Lung (tissue), 11 donors: ENCODE measurements at regions not wholly inside any gene's neighbourhood (a gene's known extent, or its start where the extent isn't known, plus 50 kb on each side); places are given as distances from the start of the nearest gene placed in this dataset.

Source experiments
- ATAC-seq: fragments of 200-7000 bp; cut with Tn5 transposase; one replicate; pipeline ENCODE4 v1.9.1; 2020; ENCODE audit warnings: moderate number of reproducible peaks; ENCODE audit not compliant: insufficient read depth, low FRiP score
- DNase-seq, 3 donors: peaks; one replicate each; pipeline ENCODE4 v3.0.0-alpha.2; 2013 to 2017
- H3K27ac ChIP-seq, 2 donors: one replicate each; pipeline ENCODE4 v1.5.1; 2013; ENCODE audit warnings: mild to moderate bottlenecking in 2 of 2, moderate library complexity in 2 of 2, control low read depth in 1 of 2, inconsistent platforms in 1 of 2, low read depth in 1 of 2, low read length in 1 of 2
- H3K27me3 ChIP-seq, 3 donors: one replicate each; pipeline ENCODE4 v1.5.1; 2013; ENCODE audit warnings: low read length in 2 of 3; ENCODE audit not compliant: control insufficient read depth in 3 of 3, insufficient read depth in 3 of 3
- H3K36me3 ChIP-seq, 4 donors: one replicate each; pipeline ENCODE4 v1.5.1; 2013; ENCODE audit warnings: low read length in 4 of 4, mild to moderate bottlenecking in 1 of 4, moderate library complexity in 1 of 4; ENCODE audit not compliant: control insufficient read depth in 4 of 4, insufficient read depth in 4 of 4
- H3K4me1 ChIP-seq, 5 donors: one replicate each; pipeline ENCODE4 v1.5.1; 2013; ENCODE audit warnings: low read length in 5 of 5, mild to moderate bottlenecking in 2 of 5, moderate library complexity in 1 of 5; ENCODE audit not compliant: control insufficient read depth in 5 of 5, insufficient read depth in 5 of 5
- H3K4me3 ChIP-seq: one replicate; pipeline ENCODE4 v1.5.1; 2013; ENCODE audit warnings: mild to moderate bottlenecking, control low read depth, moderate library complexity
- H3K9ac ChIP-seq, 2 donors: one replicate each; pipeline ENCODE4 v1.5.1; 2013; ENCODE audit warnings: low read length in 2 of 2, control low read depth in 1 of 2; ENCODE audit not compliant: insufficient read depth in 1 of 2
- H3K9me3 ChIP-seq, 4 donors: one replicate each; pipeline ENCODE4 v1.5.1; 2013; ENCODE audit warnings: low read length in 3 of 4, mild to moderate bottlenecking in 1 of 4, moderate library complexity in 1 of 4; ENCODE audit not compliant: control insufficient read depth in 4 of 4, insufficient read depth in 3 of 4
- WGBS, 2 donors: extraction: QIAGEN DNeasy Blood & Tissue Kit; methylation state at CpG; one replicate each; pipeline ENCODE4 v1.1.7; 2013; 5-methylcytosine and 5-hydroxymethylcytosine counted together
- TF ChIP-seq, protein P1 (sequence below): IDR thresholded peaks from 2 replicates; pipeline ENCODE4 v1.5.1; 2012; ENCODE audit warnings: mild to moderate bottlenecking; ENCODE audit errors: control extremely low read depth, extremely low read depth
- donor health status: control.
- donor health status: control.
- donor health status: Bipolar disorder and iron deficiency.
- donor health status: healthy.
- donor health status: DM: yes; HTN: yes; CAD: no.

- Histone ChIP-seq H3K27ac (no peak overlapping the region), H3K27me3 (peaks cover 0 to 2% (median 0%) of the 10 kb centered on the region in 3 donors), H3K36me3 (no peaks in the 10 kb centered on the region), H3K9me3 (no peaks in the 10 kb centered on the region), H3K9ac (no peak overlapping the region), H3K4me1 (no peaks in the 10 kb centered on the region), H3K4me3 (no peak overlapping the region)
- ATAC-seq = no peak
- TF ChIP-seq, protein P1, sequence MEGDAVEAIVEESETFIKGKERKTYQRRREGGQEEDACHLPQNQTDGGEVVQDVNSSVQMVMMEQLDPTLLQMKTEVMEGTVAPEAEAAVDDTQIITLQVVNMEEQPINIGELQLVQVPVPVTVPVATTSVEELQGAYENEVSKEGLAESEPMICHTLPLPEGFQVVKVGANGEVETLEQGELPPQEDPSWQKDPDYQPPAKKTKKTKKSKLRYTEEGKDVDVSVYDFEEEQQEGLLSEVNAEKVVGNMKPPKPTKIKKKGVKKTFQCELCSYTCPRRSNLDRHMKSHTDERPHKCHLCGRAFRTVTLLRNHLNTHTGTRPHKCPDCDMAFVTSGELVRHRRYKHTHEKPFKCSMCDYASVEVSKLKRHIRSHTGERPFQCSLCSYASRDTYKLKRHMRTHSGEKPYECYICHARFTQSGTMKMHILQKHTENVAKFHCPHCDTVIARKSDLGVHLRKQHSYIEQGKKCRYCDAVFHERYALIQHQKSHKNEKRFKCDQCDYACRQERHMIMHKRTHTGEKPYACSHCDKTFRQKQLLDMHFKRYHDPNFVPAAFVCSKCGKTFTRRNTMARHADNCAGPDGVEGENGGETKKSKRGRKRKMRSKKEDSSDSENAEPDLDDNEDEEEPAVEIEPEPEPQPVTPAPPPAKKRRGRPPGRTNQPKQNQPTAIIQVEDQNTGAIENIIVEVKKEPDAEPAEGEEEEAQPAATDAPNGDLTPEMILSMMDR = no peak
- 61 to 71% methylated on average over 3 of the region's 3 CpGs for WGBS, 2 donors
- no peak for DNase-seq
Observed at GRCh38 chr5:88509403-88509802, 240.8 kb upstream of the TMEM161B start.

- TF ChIP-seq, protein P1 = no peak
- H3K9me3 ChIP-seq = no peaks in the 10 kb centered on the region
- DNase-seq (no peak), ATAC-seq (no peak)
- WGBS, 2 donors = 81 to 84% methylated on average over 4 of the region's 4 CpGs
- H3K27me3 ChIP-seq = no peaks in the 10 kb centered on the region
- H3K9ac ChIP-seq = no peak overlapping the region
- no peak overlapping the region for H3K27ac ChIP-seq
- no peaks in the 10 kb centered on the region for H3K4me1 ChIP-seq
- no peaks in the 10 kb centered on the region for H3K36me3 ChIP-seq
- H3K4me3 ChIP-seq = no peak overlapping the region
Observed at GRCh38 chr5:88507261-88507660, 238.6 kb upstream of the TMEM161B start.

- 77 to 87% methylated on average over 3 of the region's 3 CpGs for WGBS, 2 donors
- ATAC-seq (no peak), DNase-seq (peak in 1 of 3 donors; percentile 3)
- no peaks in the 10 kb centered on the region for H3K36me3 ChIP-seq
- TF ChIP-seq, protein P1 = no peak
- no peak overlapping the region for H3K9ac ChIP-seq
- no peaks in the 10 kb centered on the region for H3K9me3 ChIP-seq
- no peak overlapping the region for H3K4me3 ChIP-seq
- no peaks in the 10 kb centered on the region for H3K27me3 ChIP-seq
- H3K4me1 ChIP-seq = no peaks in the 10 kb centered on the region
- no peak overlapping the region for H3K27ac ChIP-seq
Observed at GRCh38 chr5:88503406-88503805, 234.8 kb upstream of the TMEM161B start.

DNA sequence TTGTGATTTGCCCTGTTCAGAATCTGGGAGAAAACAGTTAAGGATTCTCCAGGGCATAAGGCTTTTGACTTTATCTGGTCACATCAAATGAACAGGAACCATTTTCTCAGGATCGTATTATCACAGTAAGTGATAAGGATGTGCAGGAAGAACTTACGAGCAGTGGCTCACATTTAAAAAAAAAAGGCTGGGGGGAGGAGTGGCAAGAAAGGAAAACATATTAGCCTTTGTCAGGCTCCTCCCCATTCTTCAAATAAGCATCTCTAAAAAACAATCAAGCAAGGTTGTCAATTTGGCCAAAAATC lies 234.3 kb upstream of the TMEM161B start:
- H3K9me3 ChIP-seq = no peaks in the 10 kb centered on the region
- ATAC-seq (no peak), DNase-seq (peak in 1 of 3 donors; percentile 27)
- no peaks in the 10 kb centered on the region for H3K27me3 ChIP-seq
- TF ChIP-seq, protein P1 = no peak
- H3K9ac ChIP-seq = no peak overlapping the region
- H3K27ac ChIP-seq = no peak overlapping the region
- H3K4me3 ChIP-seq = no peak overlapping the region
- H3K4me1 ChIP-seq = no peaks in the 10 kb centered on the region
- no peaks in the 10 kb centered on the region for H3K36me3 ChIP-seq
- 12 to 19% methylated on average over 2 of the region's 2 CpGs for WGBS, 2 donors
